ENCODE measurements at regions not wholly inside any gene's neighbourhood (a gene's known extent, or its start where the extent isn't known, plus 50 kb on each side); places are given as distances from the start of the nearest gene placed in this dataset.

DNA sequence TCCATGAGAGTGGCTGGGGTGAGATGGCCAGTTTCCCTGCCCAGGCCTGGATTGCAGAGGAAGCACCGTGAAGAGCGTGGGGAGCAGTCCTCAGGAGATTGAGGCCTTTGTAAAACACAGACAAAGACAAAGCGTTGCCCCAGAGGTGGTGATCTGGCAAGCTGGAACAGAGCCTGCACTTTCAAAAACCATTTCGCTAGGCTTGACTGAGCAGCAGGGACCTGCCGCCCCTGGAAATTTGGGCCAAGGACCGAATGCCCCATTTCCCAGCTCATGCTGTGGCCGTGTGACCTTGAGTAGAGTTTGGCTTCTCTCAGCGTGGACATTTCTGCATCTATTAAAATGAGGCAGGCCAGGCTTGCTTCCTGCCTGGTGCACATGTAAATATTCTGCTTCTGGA, 381.4 kb downstream of the BCOR start:
- peak; percentile 48 to 51 for DNase-seq
- H3K27ac ChIP-seq, result peak overlapping the region in 1 of 3 donors; percentile 24
- H3K27me3 ChIP-seq, result no peaks in the 10 kb centered on the region
- no peaks in the 10 kb centered on the region for H3K36me3 ChIP-seq
- 27% methylated on average over 5 of the region's 8 CpGs; no CpG with 5 or more reads in 1 of the 2 donors for WGBS, 2 donors
- TF ChIP-seq, protein P1, sequence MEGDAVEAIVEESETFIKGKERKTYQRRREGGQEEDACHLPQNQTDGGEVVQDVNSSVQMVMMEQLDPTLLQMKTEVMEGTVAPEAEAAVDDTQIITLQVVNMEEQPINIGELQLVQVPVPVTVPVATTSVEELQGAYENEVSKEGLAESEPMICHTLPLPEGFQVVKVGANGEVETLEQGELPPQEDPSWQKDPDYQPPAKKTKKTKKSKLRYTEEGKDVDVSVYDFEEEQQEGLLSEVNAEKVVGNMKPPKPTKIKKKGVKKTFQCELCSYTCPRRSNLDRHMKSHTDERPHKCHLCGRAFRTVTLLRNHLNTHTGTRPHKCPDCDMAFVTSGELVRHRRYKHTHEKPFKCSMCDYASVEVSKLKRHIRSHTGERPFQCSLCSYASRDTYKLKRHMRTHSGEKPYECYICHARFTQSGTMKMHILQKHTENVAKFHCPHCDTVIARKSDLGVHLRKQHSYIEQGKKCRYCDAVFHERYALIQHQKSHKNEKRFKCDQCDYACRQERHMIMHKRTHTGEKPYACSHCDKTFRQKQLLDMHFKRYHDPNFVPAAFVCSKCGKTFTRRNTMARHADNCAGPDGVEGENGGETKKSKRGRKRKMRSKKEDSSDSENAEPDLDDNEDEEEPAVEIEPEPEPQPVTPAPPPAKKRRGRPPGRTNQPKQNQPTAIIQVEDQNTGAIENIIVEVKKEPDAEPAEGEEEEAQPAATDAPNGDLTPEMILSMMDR (IDR thresholded peaks at IDR 0.05), result no peak
- TF ChIP-seq POLR2A (IDR thresholded peaks at IDR 0.05), result no peak
- no peak overlapping the region for H3K4me3 ChIP-seq (replicated peaks in 1 of 3)
- intact Hi-C loops (cut with DNase I), result no loop called here
- peaks cover 0 to 8% of the 10 kb centered on the region in 2 donors for H3K4me1 ChIP-seq
- H3K9me3 ChIP-seq, result no peaks in the 10 kb centered on the region

DNA sequence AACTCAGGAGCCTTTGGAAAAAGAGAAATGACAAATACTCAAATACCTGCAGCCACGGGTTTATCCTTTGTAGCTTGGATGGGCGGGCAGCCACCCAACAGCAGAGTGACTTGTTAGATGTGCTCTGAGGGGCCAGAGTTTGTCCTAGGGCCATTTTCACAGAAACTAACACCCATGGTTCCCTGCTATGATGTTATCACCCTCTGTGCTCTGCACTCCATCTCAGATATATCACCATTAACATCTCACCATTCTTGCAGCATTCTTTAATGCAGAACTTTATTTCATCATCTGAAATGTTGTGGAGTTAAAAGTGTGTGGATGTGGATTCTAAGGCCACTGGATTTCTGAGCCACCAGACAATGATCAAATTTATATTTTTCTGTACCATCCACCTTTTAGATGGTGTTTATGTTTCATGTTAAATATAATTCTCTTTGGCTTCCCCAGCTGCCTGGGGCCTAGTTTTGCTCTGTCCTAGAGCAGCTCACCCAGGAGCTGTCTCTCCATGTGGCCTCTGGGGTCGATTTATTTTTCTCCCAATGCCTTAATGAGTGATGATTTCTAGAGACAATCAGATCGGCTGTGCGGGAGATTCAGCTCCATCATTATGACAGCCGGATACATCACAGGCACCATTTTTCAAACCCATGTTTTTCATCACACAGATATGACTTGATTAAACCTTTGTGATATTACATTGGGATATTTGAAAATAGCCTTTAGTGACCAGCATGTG, 380.8 kb downstream of the BCOR start:
- intact Hi-C loops (cut with DNase I), result no loop called here
- peaks cover 0 to 8% of the 10 kb centered on the region in 2 donors for H3K4me1 ChIP-seq
- no peak overlapping the region for H3K4me3 ChIP-seq (replicated peaks in 1 of 3)
- WGBS, 2 donors, result 87 to 91% methylated on average over 4 to 6 of the region's 6 CpGs
- no peaks in the 10 kb centered on the region for H3K9me3 ChIP-seq
- no peak for TF ChIP-seq POLR2A (IDR thresholded peaks at IDR 0.05)
- TF ChIP-seq, protein P1 (IDR thresholded peaks at IDR 0.05), result no peak
- H3K36me3 ChIP-seq, result no peaks in the 10 kb centered on the region
- peak in 1 of 2 donors; percentile 36 for DNase-seq
- no peaks in the 10 kb centered on the region for H3K27me3 ChIP-seq
- peak overlapping the region in 1 of 3 donors; percentile 24 for H3K27ac ChIP-seq

DNA sequence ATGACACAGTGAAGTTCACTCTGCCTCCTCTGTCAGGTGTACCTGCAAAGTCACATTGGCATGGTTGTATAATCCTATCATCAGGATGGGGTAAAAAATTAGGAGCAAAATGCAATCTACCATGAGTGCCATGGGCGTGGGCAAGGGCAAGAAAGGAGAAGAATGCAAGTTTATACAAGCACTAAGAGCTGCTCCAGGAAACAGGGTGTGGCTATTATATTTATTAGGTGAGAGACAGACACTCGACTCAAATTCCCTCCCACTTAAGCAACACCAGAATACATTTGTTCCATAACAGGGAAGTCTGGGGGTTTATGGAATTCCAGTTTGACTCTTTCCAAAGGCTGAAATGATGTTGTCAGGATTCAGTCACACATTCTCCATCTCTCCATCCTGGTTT, 378.8 kb downstream of the BCOR start:
- intact Hi-C loops (cut with DNase I), result no loop called here
- H3K27me3 ChIP-seq, result no peaks in the 10 kb centered on the region
- TF ChIP-seq POLR2A (IDR thresholded peaks at IDR 0.05), result no peak
- H3K27ac ChIP-seq, result no peak overlapping the region
- peaks cover 0 to 8% of the 10 kb centered on the region in 2 donors for H3K4me1 ChIP-seq
- no peak overlapping the region for H3K4me3 ChIP-seq (replicated peaks in 1 of 3)
- no peaks in the 10 kb centered on the region for H3K36me3 ChIP-seq
- H3K9me3 ChIP-seq, result no peaks in the 10 kb centered on the region
- WGBS, 2 donors, result 59 to 64% methylated on average over 2 of the region's 2 CpGs
- no peak for DNase-seq

DNA sequence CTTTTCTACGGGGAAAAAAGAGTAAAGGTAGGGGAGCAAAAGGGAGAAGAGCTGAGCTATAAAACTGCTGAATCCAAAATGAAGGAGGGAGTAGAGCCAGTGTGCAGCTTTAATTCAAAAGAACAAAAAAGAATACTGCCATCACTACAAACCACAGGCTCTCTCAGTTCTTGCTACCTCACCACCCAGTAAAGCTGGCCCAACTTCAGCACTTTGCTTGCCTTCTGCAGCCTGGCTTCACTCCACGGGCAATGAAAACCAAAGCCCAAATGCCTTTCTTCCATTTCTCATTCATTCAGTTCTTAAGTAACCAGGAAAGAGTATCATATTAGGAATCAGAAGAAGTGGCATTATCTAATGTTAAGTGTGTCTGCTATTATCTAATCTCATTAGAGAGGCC, 376.8 kb downstream of the BCOR start:
- 94 to 95% methylated on average over 2 of the region's 2 CpGs for WGBS, 2 donors
- no peak for DNase-seq
- intact Hi-C loops (cut with DNase I), result no loop called here
- no peak overlapping the region for H3K4me3 ChIP-seq (replicated peaks in 1 of 3)
- peaks cover 0 to 4% of the 10 kb centered on the region in 2 donors for H3K4me1 ChIP-seq
- TF ChIP-seq, protein P1 (IDR thresholded peaks at IDR 0.05), result no peak
- TF ChIP-seq POLR2A (IDR thresholded peaks at IDR 0.05), result no peak
- H3K36me3 ChIP-seq, result no peaks in the 10 kb centered on the region
- H3K27me3 ChIP-seq, result no peaks in the 10 kb centered on the region
- no peaks in the 10 kb centered on the region for H3K9me3 ChIP-seq
- H3K27ac ChIP-seq, result no peak overlapping the region

DNA sequence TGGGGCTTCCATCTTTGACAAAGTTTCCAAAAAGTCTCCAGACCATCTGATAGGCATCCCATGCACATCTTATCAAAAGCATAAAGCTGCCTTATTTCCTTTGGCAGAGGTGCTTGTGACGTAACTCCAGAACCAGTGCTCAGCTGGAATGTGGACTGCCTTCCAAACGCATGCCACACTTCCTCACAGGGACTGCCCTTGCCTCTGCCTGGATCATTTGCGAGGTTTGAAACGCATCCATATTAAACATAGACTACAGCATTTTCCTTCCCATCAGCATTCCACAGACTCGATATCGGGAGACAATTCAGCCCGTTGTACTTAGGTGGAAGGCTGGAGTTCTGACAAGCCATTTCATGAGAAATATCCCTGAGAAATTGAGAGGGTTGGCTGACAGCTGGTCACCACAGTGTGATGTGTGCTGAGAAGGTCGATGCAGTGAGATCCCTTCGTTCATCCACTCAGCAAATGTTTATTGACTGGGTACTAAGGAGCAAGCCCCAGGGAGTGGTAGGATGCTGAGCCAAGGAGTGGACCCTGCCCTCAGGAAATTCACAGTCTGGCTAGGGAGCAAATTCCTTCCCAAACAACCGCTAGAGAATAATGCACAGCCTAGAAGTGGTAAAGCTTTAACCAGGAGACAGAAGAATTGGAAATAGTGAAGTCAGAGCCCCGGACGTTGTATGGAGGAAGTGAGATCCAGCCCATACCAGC, 376.0 kb downstream of the BCOR start:
- H3K4me3 ChIP-seq (replicated peaks in 1 of 3), result no peak overlapping the region
- intact Hi-C loops (cut with DNase I), result no loop called here
- WGBS, 2 donors, result 64 to 71% methylated on average over 4 to 12 of the region's 12 CpGs
- H3K36me3 ChIP-seq, result no peaks in the 10 kb centered on the region
- no peaks in the 10 kb centered on the region for H3K4me1 ChIP-seq
- TF ChIP-seq, protein P1 (IDR thresholded peaks at IDR 0.05), result no peak
- no peak for TF ChIP-seq POLR2A (IDR thresholded peaks at IDR 0.05)
- no peak overlapping the region for H3K27ac ChIP-seq
- no peak for DNase-seq
- no peaks in the 10 kb centered on the region for H3K27me3 ChIP-seq
- no peaks in the 10 kb centered on the region for H3K9me3 ChIP-seq

Measured in thyroid gland (tissue), 4 donors.